ENCODE measurements at regions not wholly inside any gene's neighbourhood (a gene's known extent, or its start where the extent isn't known, plus 50 kb on each side); places are given as distances from the start of the nearest gene placed in this dataset.
A peak's percentile ranks its signal among the peaks of the same experiment; 100 is the strongest.

GRCh38 chr16:13426269-13426668 is 493.7 kb upstream of the ERCC4 start:
- H3K27ac ChIP-seq (ENCODE audit: low read depth, low read length, poor library complexity, severe bottlenecking) = no peak overlapping the region
- H3K9me3 ChIP-seq (ENCODE audit: low read length) = peaks cover 9% of the 10 kb centered on the region
- peak; percentile 19 for DNase-seq (ENCODE audit: low spot score)
- no peaks in the 10 kb centered on the region; the same call in 1 of the 2 replicates for H3K36me3 ChIP-seq (ENCODE audit: insufficient read depth, low read length)
- no peak overlapping the region for H3K4me3 ChIP-seq (ENCODE audit: low read depth, low read length, poor library complexity, severe bottlenecking)
- no TSS peak for BruUV-seq (replicated peaks)
- POLR2A ChIA-PET = interaction anchor here (1.0 to 1.5 kb wide), 4 partner anchors 9 to 65 kb away, joined by 3 to 4 read pairs (median 4); no protein-coding TSS in a partner anchor
- peaks cover 46% of the 10 kb centered on the region for H3K4me1 ChIP-seq (ENCODE audit: insufficient read depth, low read length, poor library complexity, severe bottlenecking)
- peak overlapping the region; percentile 86; the same call in 1 of the 2 replicates for H2AFZ ChIP-seq (ENCODE audit: low read length)
- no peak overlapping the region for H3K4me2 ChIP-seq (ENCODE audit: low read length)
- no peaks in the 10 kb centered on the region for H3K79me2 ChIP-seq (ENCODE audit: insufficient read depth, low read depth, low read length)
- H4K20me1 ChIP-seq (ENCODE audit: insufficient read depth, low read length) = no peaks in the 10 kb centered on the region
- CTCF ChIA-PET (ENCODE audit: unreplicated experiment) = no interaction called here
- TF ChIP-seq CTCF (conservative IDR thresholded peaks at IDR 0.05; ENCODE audit: low read length) (peak; percentile 71), EZH2phosphoT487 (IDR thresholded peaks at IDR 0.05; ENCODE audit: borderline replicate concordance, low read depth, low read length) (no peak)
- no peaks in the 10 kb centered on the region for H3K9me2 ChIP-seq (ENCODE audit: insufficient read depth, low read length)
- intact Hi-C loops (cut with micrococcal nuclease; ENCODE audit: unreplicated experiment) = loop anchor here (5.0 kb wide), 1 partner anchor 34 kb away; no protein-coding TSS in a partner anchor

GRCh38 chr16:13426736-13427135 is 493.2 kb upstream of the ERCC4 start:
- H3K36me3 ChIP-seq (ENCODE audit: insufficient read depth, low read length) = no peaks in the 10 kb centered on the region; the same call in 1 of the 2 replicates
- H3K9me3 ChIP-seq (ENCODE audit: low read length) = peaks cover 9% of the 10 kb centered on the region
- intact Hi-C loops (cut with micrococcal nuclease; ENCODE audit: unreplicated experiment) = loop anchor here (5.0 kb wide), 1 partner anchor 34 kb away; no protein-coding TSS in a partner anchor
- H4K20me1 ChIP-seq (ENCODE audit: insufficient read depth, low read length) = no peaks in the 10 kb centered on the region
- H3K79me2 ChIP-seq (ENCODE audit: insufficient read depth, low read depth, low read length) = no peaks in the 10 kb centered on the region
- no peak overlapping the region for H2AFZ ChIP-seq (ENCODE audit: low read length)
- no peak overlapping the region for H3K4me2 ChIP-seq (ENCODE audit: low read length)
- no TSS peak for BruUV-seq (replicated peaks)
- no peak for DNase-seq (ENCODE audit: low spot score)
- TF ChIP-seq CTCF (conservative IDR thresholded peaks at IDR 0.05; ENCODE audit: low read length) (no peak), EZH2phosphoT487 (IDR thresholded peaks at IDR 0.05; ENCODE audit: borderline replicate concordance, low read depth, low read length) (no peak)
- CTCF ChIA-PET (ENCODE audit: unreplicated experiment) = no interaction called here
- H3K9me2 ChIP-seq (ENCODE audit: insufficient read depth, low read length) = no peaks in the 10 kb centered on the region
- H3K4me1 ChIP-seq (ENCODE audit: insufficient read depth, low read length, poor library complexity, severe bottlenecking) = peaks cover 48% of the 10 kb centered on the region
- POLR2A ChIA-PET = interaction anchor here (0.6 to 1.7 kb wide), 7 partner anchors 9 to 66 kb away, joined by 3 to 11 read pairs (median 4); no protein-coding TSS in a partner anchor
- H3K4me3 ChIP-seq (ENCODE audit: low read depth, low read length, poor library complexity, severe bottlenecking) = no peak overlapping the region
- H3K27ac ChIP-seq (ENCODE audit: low read depth, low read length, poor library complexity, severe bottlenecking) = no peak overlapping the region

DNA sequence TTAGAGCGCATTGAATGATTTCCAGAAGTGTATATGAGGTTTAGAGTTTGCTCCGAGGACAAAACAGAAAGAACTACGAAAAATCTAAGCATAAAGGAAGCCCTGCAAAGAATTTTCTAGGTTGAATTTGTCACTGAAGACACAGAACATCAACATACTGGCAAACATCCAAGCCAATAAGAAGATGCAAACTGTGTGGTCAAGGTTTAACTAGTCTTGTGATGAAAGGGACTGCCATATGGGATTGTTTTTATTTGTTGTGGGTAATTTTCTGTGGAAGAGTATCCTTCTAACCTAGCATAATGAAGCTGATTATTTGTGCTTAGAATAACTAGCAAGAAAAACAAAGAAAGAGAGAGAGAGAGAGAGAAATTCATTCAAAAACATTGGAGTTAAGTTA is 492.0 kb upstream of the ERCC4 start:
- no TSS peak for BruUV-seq (replicated peaks)
- Histone ChIP-seq H3K36me3 (ENCODE audit: insufficient read depth, low read length) (no peaks in the 10 kb centered on the region; the same call in 1 of the 2 replicates), H3K4me3 (ENCODE audit: low read depth, low read length, poor library complexity, severe bottlenecking) (no peak overlapping the region), H3K4me1 (ENCODE audit: insufficient read depth, low read length, poor library complexity, severe bottlenecking) (peaks cover 45% of the 10 kb centered on the region), H3K9me2 (ENCODE audit: insufficient read depth, low read length) (no peaks in the 10 kb centered on the region), H2AFZ (ENCODE audit: low read length) (peak overlapping the region; percentile 77; the same call in 1 of the 2 replicates), H3K9me3 (ENCODE audit: low read length) (peaks cover 9% of the 10 kb centered on the region), H3K27ac (ENCODE audit: low read depth, low read length, poor library complexity, severe bottlenecking) (no peak overlapping the region), H3K4me2 (ENCODE audit: low read length) (peak overlapping the region; percentile 10; the same call in 1 of the 2 replicates), H3K79me2 (ENCODE audit: insufficient read depth, low read depth, low read length) (no peaks in the 10 kb centered on the region), H4K20me1 (ENCODE audit: insufficient read depth, low read length) (no peaks in the 10 kb centered on the region)
- TF ChIP-seq CTCF (conservative IDR thresholded peaks at IDR 0.05; ENCODE audit: low read length) (no peak), EZH2phosphoT487 (IDR thresholded peaks at IDR 0.05; ENCODE audit: borderline replicate concordance, low read depth, low read length) (no peak)
- intact Hi-C loops (cut with micrococcal nuclease; ENCODE audit: unreplicated experiment) = loop anchor here (5.0 kb wide), 1 partner anchor 36 kb away; no protein-coding TSS in a partner anchor
- no peak for DNase-seq (ENCODE audit: low spot score)
- POLR2A ChIA-PET = interaction anchor here (0.8 to 1.7 kb wide), 4 partner anchors 10 to 33 kb away, joined by 3 to 11 read pairs (median 4); no protein-coding TSS in a partner anchor
- CTCF ChIA-PET (ENCODE audit: unreplicated experiment) = no interaction called here

All from OCI-LY7 (cell line).